SK-N-SH (cell line): ENCODE measurements at regions not wholly inside any gene's neighbourhood (a gene's known extent, or its start where the extent isn't known, plus 50 kb on each side); places are given as distances from the start of the nearest gene placed in this dataset.

Source experiments
- CTCF ChIA-PET: fragments of 300-600, 350-600 bp; formaldehyde crosslinking; extraction: SDS; loops from one replicate; lab custom pipeline; 2021; lab: Yijun Ruan, JAX
- POLR2A ChIA-PET: fragments of 350-600 bp; sonication (Branson Sonifier 250); formaldehyde crosslinking; extraction: SDS; loops from one replicate; lab custom pipeline; 2020; ENCODE audit warnings: antibody characterized with exemption, inconsistent platforms; lab: Yijun Ruan, JAX
- DNase-seq: peaks from one replicate; pipeline ENCODE4 v3.0.0; 2012
- H2AFZ ChIP-seq: fragments of 200-600 bp; sonication (generic); 2 replicates; pipeline ENCODE4 v1.8.1; 2016; ENCODE audit warnings: antibody characterized with exemption, mild to moderate bottlenecking, low read depth
- H3F3A ChIP-seq: fragments of 200-600 bp; sonication (generic); replicated peaks from 2 replicates; pipeline ENCODE3; 2016; ENCODE audit warnings: antibody characterized with exemption, mild to moderate bottlenecking; ENCODE audit not compliant: insufficient read depth
- H3K27ac ChIP-seq, 2 experiments: fragments of 200-500 bp in 1 of 2; fragments of 200-600 bp in 1 of 2; sonication (Bioruptor generic) in 1 of 2; sonication (generic), shearing (Covaris generic) in 1 of 2; 2 replicates each; pipeline versions ENCODE4 v1.5.1 to v1.6.1; 2014 to 2016; ENCODE audit warnings: low read depth in 2 of 2, inconsistent platforms in 1 of 2, low read length in 1 of 2, mild to moderate bottlenecking in 1 of 2, mixed read lengths in 1 of 2
- H3K27me3 ChIP-seq: fragments of 200-600 bp; sonication (generic), shearing (Covaris generic); 2 replicates; pipeline ENCODE4 v1.6.1; 2016; ENCODE audit warnings: mixed run types; ENCODE audit not compliant: insufficient read depth
- H3K36me3 ChIP-seq, 2 experiments: fragments of 200-500 bp in 1 of 2; fragments of 200-600 bp in 1 of 2; sonication (Bioruptor generic) in 1 of 2; sonication (generic) in 1 of 2; replicated peaks in 1 of 2; 2 replicates each; pipeline versions ENCODE3 to v1.5.1; 2014 to 2016; ENCODE audit warnings: low read length in 1 of 2, mild to moderate bottlenecking in 1 of 2; ENCODE audit not compliant: insufficient read depth in 2 of 2, control insufficient read depth in 1 of 2
- H3K4me1 ChIP-seq, 2 experiments: fragments of 200-500 bp in 1 of 2; fragments of 200-600 bp in 1 of 2; sonication (Bioruptor generic) in 1 of 2; sonication (generic), shearing (Covaris generic) in 1 of 2; 2 replicates each; pipeline versions ENCODE4 v1.5.1 to v1.6.1; 2014 to 2016; ENCODE audit warnings: low read depth in 1 of 2, low read length in 1 of 2, mixed run types in 1 of 2; ENCODE audit not compliant: insufficient read depth in 2 of 2, control insufficient read depth in 1 of 2
- H3K4me2 ChIP-seq: fragments of 200-600 bp; sonication (generic), shearing (Covaris generic); 2 replicates; pipeline ENCODE4 v1.6.1; 2017; ENCODE audit warnings: mixed run types
- H3K4me3 ChIP-seq, 2 experiments: fragments of 200-500 bp in 1 of 2; fragments of 200-600 bp in 1 of 2; sonication (Bioruptor generic) in 1 of 2; sonication (generic), shearing (Covaris generic) in 1 of 2; 2 replicates each; pipeline versions ENCODE4 v1.5.1 to v1.8.1; 2014 to 2016; ENCODE audit warnings: low read depth in 2 of 2, inconsistent platforms in 1 of 2, low read length in 1 of 2, mild to moderate bottlenecking in 1 of 2, mixed read lengths in 1 of 2, moderate library complexity in 1 of 2
- H3K79me2 ChIP-seq: fragments of 200-600 bp; sonication (generic); 2 replicates; pipeline ENCODE4 v1.8.1; 2017; ENCODE audit warnings: mild to moderate bottlenecking; ENCODE audit not compliant: insufficient read depth
- H3K9ac ChIP-seq: fragments of 200-600 bp; sonication (generic); 2 replicates; pipeline ENCODE4 v1.6.1; 2017; ENCODE audit warnings: mixed run types
- H3K9me2 ChIP-seq: fragments of 200-600 bp; sonication (generic); 2 replicates; pipeline ENCODE4 v1.6.1; 2017; ENCODE audit warnings: mixed run types
- H3K9me3 ChIP-seq: fragments of 200-600 bp; sonication (generic); 2 replicates; pipeline ENCODE4 v1.6.1; 2017; ENCODE audit warnings: mixed run types, mild to moderate bottlenecking, moderate library complexity
- H4K20me1 ChIP-seq: fragments of 200-600 bp; sonication (generic); 2 replicates; pipeline ENCODE4 v1.6.1; 2017; ENCODE audit warnings: mild to moderate bottlenecking, mixed run types; ENCODE audit not compliant: insufficient read depth
- CHD2 ChIP-seq: fragments of 150-350 bp; IDR thresholded peaks from 2 replicates; pipeline ENCODE4 v1.6.1; 2018; ENCODE audit warnings: low read length; ENCODE audit not compliant: partially characterized antibody
- CTCF ChIP-seq: fragments of 200-600 bp; sonication (generic); IDR thresholded peaks from 2 replicates; pipeline ENCODE4 v1.6.1; 2017; ENCODE audit warnings: antibody characterized with exemption, mild to moderate bottlenecking, moderate library complexity
- EP300 ChIP-seq, 2 experiments: IDR thresholded peaks; 2 replicates each; pipeline versions ENCODE4 v1.4.0 to v1.6.1; 2012; ENCODE audit warnings: borderline replicate concordance in 1 of 2, low read depth in 1 of 2, low read length in 1 of 2
- FOSL2 ChIP-seq: IDR thresholded peaks from 2 replicates; pipeline ENCODE4 v1.4.0; 2012; ENCODE audit warnings: low read depth, mild to moderate bottlenecking, moderate library complexity, borderline replicate concordance
- FOXM1 ChIP-seq: IDR thresholded peaks from 2 replicates; pipeline ENCODE4 v1.4.0; 2012; ENCODE audit warnings: low read depth, mild to moderate bottlenecking
- GABPA ChIP-seq: IDR thresholded peaks from 2 replicates; pipeline ENCODE4 v1.4.0; 2012; ENCODE audit warnings: low read depth, mild to moderate bottlenecking
- GATA2 ChIP-seq: sonication (generic); formaldehyde crosslinking; IDR thresholded peaks from 2 replicates; pipeline ENCODE4 v1.5.0; 2020; ENCODE audit warnings: mild to moderate bottlenecking, missing genetic modification reagents
- IRF3 ChIP-seq: fragments of 150-350 bp; IDR thresholded peaks from 2 replicates; pipeline ENCODE4 v1.6.1; 2016; ENCODE audit warnings: mild to moderate bottlenecking, low read depth, low read length
- JUND ChIP-seq: IDR thresholded peaks from 2 replicates; pipeline ENCODE4 v1.4.0; 2012
- NFIC ChIP-seq: IDR thresholded peaks from 2 replicates; pipeline ENCODE4 v1.4.0; 2012; ENCODE audit warnings: borderline replicate concordance
- NRF1 ChIP-seq: IDR thresholded peaks from 2 replicates; pipeline ENCODE4 v1.6.1; 2012; ENCODE audit warnings: low read depth, mild to moderate bottlenecking, low read length
- POLR2AphosphoS5 ChIP-seq: IDR thresholded peaks from 2 replicates; pipeline ENCODE4 v1.6.1; 2012; ENCODE audit warnings: low read depth, low read length
- RAD21 ChIP-seq: IDR thresholded peaks from 2 replicates; pipeline ENCODE4 v1.6.1; 2012; ENCODE audit warnings: mild to moderate bottlenecking, low read length
- RCOR1 ChIP-seq: fragments of 150-350 bp; IDR thresholded peaks from 2 replicates; pipeline ENCODE4 v1.6.1; 2017; ENCODE audit warnings: antibody characterized with exemption, low read length
- RFX5 ChIP-seq: IDR thresholded peaks from 2 replicates; pipeline ENCODE4 v1.6.1; 2012; ENCODE audit warnings: mild to moderate bottlenecking, improper control_type of control experiment, low read length
- RXRA ChIP-seq: IDR thresholded peaks from 2 replicates; pipeline ENCODE4 v1.4.0; 2012; ENCODE audit warnings: low read depth, mild to moderate bottlenecking, borderline replicate concordance
- TEAD4 ChIP-seq: IDR thresholded peaks from 2 replicates; pipeline ENCODE4 v1.4.0; 2012; ENCODE audit warnings: mild to moderate bottlenecking, borderline replicate concordance; ENCODE audit not compliant: insufficient read depth
- USF1 ChIP-seq: IDR thresholded peaks from 2 replicates; pipeline ENCODE4 v1.4.0; 2012; ENCODE audit warnings: low read depth, borderline replicate concordance
- USF2 ChIP-seq: fragments of 150-350 bp; IDR thresholded peaks from 2 replicates; pipeline ENCODE4 v1.6.1; 2017; ENCODE audit warnings: antibody characterized with exemption, low read length, low read depth, borderline replicate concordance
- ZBTB33 ChIP-seq: IDR thresholded peaks from 2 replicates; pipeline ENCODE4 v1.4.0; 2012; ENCODE audit warnings: low read depth, borderline replicate concordance
- WGBS: methylation state at CpG from one replicate; pipeline ENCODE4 v1.1.6; 2017; ENCODE audit warnings: low lambda C conversion rate; 5-methylcytosine and 5-hydroxymethylcytosine counted together

- TF ChIP-seq RAD21, result no peak
Measured at GRCh38 chr4:94399277-94399676, 52.5 kb upstream of the PDLIM5 start (continued).

- Histone ChIP-seq H3K4me2 (no peak overlapping the region), H2AFZ (no peak overlapping the region), H3K4me3 (no peak overlapping the region), H3K9ac (no peak overlapping the region), H4K20me1 (no peaks in the 10 kb centered on the region), H3K27ac (no peak overlapping the region), H3F3A (peaks cover 4% of the 10 kb centered on the region), H3K36me3 (no peaks in the 10 kb centered on the region), H3K4me1 (no peaks in the 10 kb centered on the region), H3K79me2 (no peaks in the 10 kb centered on the region), H3K9me2 (no peaks in the 10 kb centered on the region), H3K9me3 (no peaks in the 10 kb centered on the region), H3K27me3 (no peaks in the 10 kb centered on the region)
- ChIA-PET CTCF (interaction anchor here (1.0 to 1.1 kb wide), 2 partner anchors 9 to 95 kb away, joined by 3 read pairs; no protein-coding TSS in a partner anchor), POLR2A (no interaction called here)
- DNase-seq, result no peak
- no peak for TF ChIP-seq RAD21
- TF ChIP-seq ZBTB33, result no peak
- no peak for TF ChIP-seq JUND
- TF ChIP-seq CHD2, result no peak
- no peak for TF ChIP-seq USF1
- TF ChIP-seq RXRA, result no peak
- no peak for TF ChIP-seq EP300 (IDR thresholded peaks at IDR 0.05; ENCODE audit: borderline replicate concordance in 1 of 2, low read depth in 1 of 2, low read length in 1 of 2)
- no peak for TF ChIP-seq FOSL2
- TF ChIP-seq NRF1, result no peak
- no peak for TF ChIP-seq RFX5
- TF ChIP-seq IRF3, result no peak
- TF ChIP-seq GABPA, result no peak
- no peak for TF ChIP-seq TEAD4
- no peak for TF ChIP-seq CTCF
- TF ChIP-seq USF2, result no peak
- TF ChIP-seq GATA2 (CRISPR knock-in tag), result no peak
- no peak for TF ChIP-seq RCOR1
- no peak for TF ChIP-seq NFIC
- TF ChIP-seq POLR2AphosphoS5, result no peak
- TF ChIP-seq FOXM1, result no peak
- WGBS, result 81% methylated on average over 1 of the region's 1 CpG
Measured at GRCh38 chr4:94399721-94400120, 52.0 kb upstream of the PDLIM5 start.
